ENCODE measurements at regions not wholly inside any gene's neighbourhood (a gene's known extent, or its start where the extent isn't known, plus 50 kb on each side); places are given as distances from the start of the nearest gene placed in this dataset.

DNA sequence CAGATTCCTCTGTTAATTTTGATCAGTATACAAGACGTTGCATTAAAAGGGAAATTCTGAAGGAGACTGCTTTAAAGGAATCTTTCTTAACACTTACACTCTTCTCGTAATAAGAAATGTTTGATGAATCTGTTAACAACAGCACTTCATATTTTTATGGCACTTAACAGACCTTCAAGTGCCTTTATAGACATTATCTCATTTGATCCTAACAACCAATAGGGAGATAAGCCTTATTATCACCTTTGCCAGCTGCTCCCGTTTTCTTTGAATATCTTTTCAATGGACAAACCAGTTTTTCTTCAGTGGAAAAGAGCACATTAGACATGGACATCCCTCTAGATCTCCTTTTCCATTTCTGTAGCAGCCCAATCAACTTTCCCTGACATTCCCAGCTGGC lies 653.0 kb upstream of the FAM98A start:
- ATAC-seq (ENCODE audit: poor library complexity) (no peak), DNase-seq (no peak)
- intact Hi-C loops (cut with DNase I, micrococcal nuclease): no loop called here
- H3K9me3 ChIP-seq (ENCODE audit: control insufficient read depth in 1 of 2, insufficient read depth in 1 of 2, low read length in 2 of 2): no peaks in the 10 kb centered on the region
- ChIA-PET POLR2A (no interaction called here), CTCF (no interaction called here)
- H3K27me3 Mint-ChIP-seq: no peaks in the 10 kb centered on the region
- H3K4me1 Mint-ChIP-seq (ENCODE audit: low read depth): no peaks in the 10 kb centered on the region
- no peak for TF ChIP-seq CTCF (IDR thresholded peaks at IDR 0.05)
- H3K4me3 ChIP-seq (ENCODE audit: low read length): no peak overlapping the region
- H3K4me1 ChIP-seq (ENCODE audit: insufficient read depth, low read length): no peaks in the 10 kb centered on the region
- peaks cover 3% of the 10 kb centered on the region for H3K9me3 Mint-ChIP-seq
- H3K4me3 Mint-ChIP-seq: no peak overlapping the region
- no peaks in the 10 kb centered on the region for H3K36me3 Mint-ChIP-seq (ENCODE audit: low read depth)
- H3K27ac ChIP-seq (ENCODE audit: low read depth in 1 of 2, low read length in 2 of 2): no peak overlapping the region
- H3K27ac Mint-ChIP-seq: no peak overlapping the region
- H3K36me3 ChIP-seq (ENCODE audit: insufficient read depth, low read length): no peaks in the 10 kb centered on the region
- H3K27me3 ChIP-seq (ENCODE audit: control insufficient read depth in 1 of 2, insufficient read depth in 2 of 2, low read length in 2 of 2): no peaks in the 10 kb centered on the region

DNA sequence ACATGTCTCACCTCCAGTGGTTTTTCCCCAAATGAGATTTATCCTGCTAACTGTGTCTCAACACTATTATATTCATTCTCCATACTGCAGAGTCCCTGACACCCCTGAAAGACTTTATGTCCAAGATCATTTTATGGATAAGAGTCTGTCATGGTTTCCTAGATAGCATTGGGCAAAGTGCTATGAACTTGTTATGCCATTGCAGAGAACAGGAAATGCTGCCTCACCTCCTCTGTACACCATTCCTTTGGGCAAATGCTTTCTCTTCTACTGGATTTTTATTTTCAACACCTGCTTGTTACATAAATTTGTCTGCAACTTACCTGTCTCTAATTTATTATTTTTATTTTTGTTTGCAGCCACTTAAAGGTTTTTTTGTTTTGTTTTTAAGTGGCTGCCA lies 652.5 kb upstream of the FAM98A start:
- H3K9me3 ChIP-seq (ENCODE audit: control insufficient read depth in 1 of 2, insufficient read depth in 1 of 2, low read length in 2 of 2): no peaks in the 10 kb centered on the region
- ChIA-PET CTCF (no interaction called here), POLR2A (no interaction called here)
- no peak overlapping the region for H3K27ac ChIP-seq (ENCODE audit: low read depth in 1 of 2, low read length in 2 of 2)
- DNase-seq (no peak), ATAC-seq (ENCODE audit: poor library complexity) (no peak)
- no peaks in the 10 kb centered on the region for H3K4me1 ChIP-seq (ENCODE audit: insufficient read depth, low read length)
- TF ChIP-seq CTCF (IDR thresholded peaks at IDR 0.05): no peak
- H3K4me3 ChIP-seq (ENCODE audit: low read length): no peak overlapping the region
- no peaks in the 10 kb centered on the region for H3K27me3 Mint-ChIP-seq
- intact Hi-C loops (cut with DNase I, micrococcal nuclease): no loop called here
- no peak overlapping the region for H3K27ac Mint-ChIP-seq
- peaks cover 4% of the 10 kb centered on the region for H3K9me3 Mint-ChIP-seq
- no peak overlapping the region for H3K4me3 Mint-ChIP-seq
- no peaks in the 10 kb centered on the region for H3K36me3 ChIP-seq (ENCODE audit: insufficient read depth, low read length)
- no peaks in the 10 kb centered on the region for H3K27me3 ChIP-seq (ENCODE audit: control insufficient read depth in 1 of 2, insufficient read depth in 2 of 2, low read length in 2 of 2)
- H3K36me3 Mint-ChIP-seq (ENCODE audit: low read depth): no peaks in the 10 kb centered on the region
- H3K4me1 Mint-ChIP-seq (ENCODE audit: low read depth): no peaks in the 10 kb centered on the region

- POLR2A ChIA-PET: no interaction called here
- H3K9me3 ChIP-seq (ENCODE audit: control insufficient read depth in 1 of 2, insufficient read depth in 1 of 2, low read length in 2 of 2): no peaks in the 10 kb centered on the region
- TF ChIP-seq CTCF (IDR thresholded peaks at IDR 0.05): no peak
- H3K27ac Mint-ChIP-seq: no peak overlapping the region
- no peak for DNase-seq
- H3K4me3 ChIP-seq (ENCODE audit: low read length): no peak overlapping the region
- no peaks in the 10 kb centered on the region for H3K27me3 Mint-ChIP-seq
- no peaks in the 10 kb centered on the region for H3K27me3 ChIP-seq (ENCODE audit: control insufficient read depth in 1 of 2, insufficient read depth in 2 of 2, low read length in 2 of 2)
- peaks cover 6% of the 10 kb centered on the region for H3K9me3 Mint-ChIP-seq
- no peak overlapping the region for H3K27ac ChIP-seq (ENCODE audit: low read depth in 1 of 2, low read length in 2 of 2)
- H3K4me1 Mint-ChIP-seq (ENCODE audit: low read depth): no peaks in the 10 kb centered on the region
- no peak overlapping the region for H3K4me3 Mint-ChIP-seq
- CTCF ChIA-PET: no interaction called here
- H3K36me3 ChIP-seq (ENCODE audit: insufficient read depth, low read length): no peaks in the 10 kb centered on the region
- intact Hi-C loops (cut with DNase I, micrococcal nuclease): no loop called here
- no peak for ATAC-seq (ENCODE audit: poor library complexity)
- H3K36me3 Mint-ChIP-seq (ENCODE audit: low read depth): no peaks in the 10 kb centered on the region
- H3K4me1 ChIP-seq (ENCODE audit: insufficient read depth, low read length): no peaks in the 10 kb centered on the region
Measured at GRCh38 chr2:34244195-34244594, 645.1 kb upstream of the FAM98A start.

Measured in CD4-positive, alpha-beta T cell (primary cell).